SK-N-SH treated with all-trans-retinoic acid at 6 μM for 48 hours (cell line): ENCODE measurements at regions not wholly inside any gene's neighbourhood (a gene's known extent, or its start where the extent isn't known, plus 50 kb on each side); places are given as distances from the start of the nearest gene placed in this dataset.

Source experiments
- ATAC-seq: fragments of 200-7000 bp; cut with Tn5 transposase; 3 replicates; pipeline ENCODE4 v1.9.1; 2020; ENCODE audit warnings: mild to moderate bottlenecking, moderate library complexity
- ARNTL ChIP-seq: fragments of 450-650 bp; formaldehyde crosslinking; IDR thresholded peaks from 2 replicates; pipeline ENCODE4 v1.5.0; 2020; ENCODE audit warnings: low read depth, mild to moderate bottlenecking, moderate library complexity, borderline replicate concordance
- BACH2 ChIP-seq: fragments of 250-450 bp; sonication (Bioruptor Pico); IDR thresholded peaks from 2 replicates; pipeline ENCODE4 v1.9.0; 2021; ENCODE audit warnings: mild to moderate bottlenecking, borderline replicate concordance
- CREB5 ChIP-seq: fragments of 250-450 bp; sonication (Bioruptor Pico); IDR thresholded peaks from 2 replicates; pipeline ENCODE4 v1.5.1; 2020; ENCODE audit warnings: low read depth, mild to moderate bottlenecking, moderate library complexity
- CSDC2 ChIP-seq: fragments of 250-450 bp; sonication (Bioruptor Pico); IDR thresholded peaks from 2 replicates; pipeline ENCODE4 v1.5.0; 2020; ENCODE audit warnings: mild to moderate bottlenecking, moderate library complexity
- CSRNP3 ChIP-seq: fragments of 250-450 bp; sonication (Bioruptor Pico); IDR thresholded peaks from 2 replicates; pipeline ENCODE4 v1.5.1; 2021; ENCODE audit warnings: mild to moderate bottlenecking, moderate library complexity
- ESRRG ChIP-seq: fragments of 250-450 bp; sonication (Bioruptor Pico); IDR thresholded peaks from 2 replicates; pipeline ENCODE4 v1.6.1; 2021; ENCODE audit warnings: mild to moderate bottlenecking
- GLIS3 ChIP-seq: fragments of 250-450 bp; sonication (Bioruptor Pico); IDR thresholded peaks from 2 replicates; pipeline ENCODE4 v1.5.0; 2020; ENCODE audit warnings: mild to moderate bottlenecking, moderate library complexity
- ISL1 ChIP-seq: fragments of 250-450 bp; sonication (Bioruptor Pico); IDR thresholded peaks from 2 replicates; pipeline ENCODE4 v2.1.2; 2022; ENCODE audit warnings: mild to moderate bottlenecking, moderate library complexity
- OSR1 ChIP-seq: fragments of 250-450 bp; sonication (Bioruptor Pico); IDR thresholded peaks from 2 replicates; pipeline ENCODE4 v1.8.0; 2022; ENCODE audit warnings: moderate library complexity, mild to moderate bottlenecking, inconsistent platforms
- PATZ1 ChIP-seq: fragments of 250-450 bp; sonication (Bioruptor Pico); IDR thresholded peaks from 2 replicates; pipeline ENCODE4 v1.8.0; 2020; ENCODE audit warnings: mild to moderate bottlenecking, moderate library complexity, borderline replicate concordance
- POU6F1 ChIP-seq: fragments of 250-450 bp; sonication (Bioruptor Pico); IDR thresholded peaks from 2 replicates; pipeline ENCODE4 v1.8.0; 2021; ENCODE audit warnings: low read depth, mild to moderate bottlenecking, moderate library complexity, borderline replicate concordance
- PPARA ChIP-seq: fragments of 250-450 bp; sonication (Bioruptor Pico); IDR thresholded peaks from 2 replicates; pipeline ENCODE4 v1.5.0; 2020; ENCODE audit warnings: mild to moderate bottlenecking, borderline replicate concordance
- RARB ChIP-seq: fragments of 250-450 bp; sonication (Bioruptor Pico); IDR thresholded peaks from 2 replicates; pipeline ENCODE4 v1.8.0; 2021; ENCODE audit warnings: mild to moderate bottlenecking, moderate library complexity
- SNAI2 ChIP-seq: fragments of 250-450 bp; sonication (Bioruptor Pico); IDR thresholded peaks from 2 replicates; pipeline ENCODE4 v1.5.0; 2020; ENCODE audit warnings: mild to moderate bottlenecking, moderate library complexity
- TCF4 ChIP-seq: fragments of 250-450 bp; sonication (Bioruptor Pico); IDR thresholded peaks from 2 replicates; pipeline ENCODE4 v1.8.0; 2021; ENCODE audit warnings: mild to moderate bottlenecking, moderate library complexity, borderline replicate concordance
- TSHZ2 ChIP-seq: fragments of 250-450 bp; sonication (Bioruptor Pico); IDR thresholded peaks from 2 replicates; pipeline ENCODE4 v1.5.0; 2020; ENCODE audit warnings: mild to moderate bottlenecking, moderate library complexity
- ZFP3 ChIP-seq: fragments of 250-450 bp; sonication (Bioruptor Pico); IDR thresholded peaks from 2 replicates; pipeline ENCODE4 v1.5.0; 2020; ENCODE audit warnings: mild to moderate bottlenecking, moderate library complexity
- ZFP30 ChIP-seq: fragments of 450-650 bp; formaldehyde crosslinking; IDR thresholded peaks from 2 replicates; pipeline ENCODE4 v1.5.0; 2022; ENCODE audit warnings: mild to moderate bottlenecking, moderate library complexity
- ZNF8 ChIP-seq: fragments of 450-650 bp; formaldehyde crosslinking; IDR thresholded peaks from 2 replicates; pipeline ENCODE4 v1.5.0; 2020; ENCODE audit warnings: mild to moderate bottlenecking, moderate library complexity

GRCh38 chr3:81041331-81041730 lies 720.1 kb downstream of the GBE1 start:
- ATAC-seq = no peak
- TF ChIP-seq ZFP3 (CRISPR knock-in tag) = no peak
- TF ChIP-seq ISL1 = peak; percentile 36; the same call in 1 of the 2 replicates

- TF ChIP-seq ISL1 = no peak
- TF ChIP-seq, all 23 proteins: peak for 0
- ATAC-seq = no peak
Observed at GRCh38 chr3:81040107-81040506, 721.3 kb downstream of the GBE1 start.

GRCh38 chr3:81033684-81034083 lies 727.8 kb downstream of the GBE1 start:
- peak; percentile 40; the same call in 2 of the 3 replicates for ATAC-seq
- TF ChIP-seq TSHZ2 (CRISPR knock-in tag) (no peak), CREB5 (0 out of 2 replicates have a peak, but pooled peaks have one; percentile 36), SNAI2 (CRISPR knock-in tag) (0 out of 2 replicates have a peak, but pooled peaks have one; percentile 30), ISL1 (peak; percentile 92), CSRNP3 (CRISPR knock-in tag) (no peak), TCF4 (peak; percentile 27; the same call in 1 of the 2 replicates)

- TF ChIP-seq ZFP3 (CRISPR knock-in tag) = no peak
- no peak for TF ChIP-seq GLIS3
- TF ChIP-seq RARB = no peak
- no peak for TF ChIP-seq PPARA (CRISPR knock-in tag)
- TF ChIP-seq CSDC2 (CRISPR knock-in tag) = no peak
- TF ChIP-seq PATZ1 (CRISPR knock-in tag) = no peak
- TF ChIP-seq POU6F1 (CRISPR knock-in tag) = no peak
- TF ChIP-seq CSRNP3 (CRISPR knock-in tag) = no peak
- TF ChIP-seq OSR1 (CRISPR knock-in tag) = no peak
- no peak for TF ChIP-seq ZNF8
- no peak for ATAC-seq
Observed at GRCh38 chr3:81033185-81033584, 728.3 kb downstream of the GBE1 start.

GRCh38 chr3:81029861-81030260 lies 731.6 kb downstream of the GBE1 start:
- no peak for ATAC-seq
- TF ChIP-seq ISL1 (peak; percentile 27), BACH2 (CRISPR knock-in tag) (no peak), ARNTL (no peak), OSR1 (CRISPR knock-in tag) (no peak), ZFP30 (no peak), ESRRG (CRISPR knock-in tag) (no peak), GLIS3 (no peak), TCF4 (peak; percentile 32; the same call in 1 of the 2 replicates)
